ENCODE measurements at regions not wholly inside any gene's neighbourhood (a gene's known extent, or its start where the extent isn't known, plus 50 kb on each side); places are given as distances from the start of the nearest gene placed in this dataset.
"Not testable (repeated sequence)": the region's sequence is repeated elsewhere in the genome, so short reads cannot be mapped to it uniquely, and the experiment has no call there.

GRCh38 chr3:59401924-59402323, 352.1 kb upstream of the CFAP20DC start:
- no peak for DNase-seq

GRCh38 chr3:59392116-59392515, 342.3 kb upstream of the CFAP20DC start:
- DNase-seq: no peak

GRCh38 chr3:59391131-59391530, 341.3 kb upstream of the CFAP20DC start:
- DNase-seq: peak; percentile 50

GRCh38 chr3:59388555-59389270, 338.9 kb upstream of the CFAP20DC start:
- DNase-seq: no peak

GRCh38 chr3:59386165-59386564, 336.3 kb upstream of the CFAP20DC start:
- DNase-seq: no peak

GRCh38 chr3:59385547-59385946, 335.7 kb upstream of the CFAP20DC start:
- DNase-seq: no peak

GRCh38 chr3:59381282-59381681, 331.5 kb upstream of the CFAP20DC start:
- no peak for DNase-seq

GRCh38 chr3:59380146-59380545, 330.3 kb upstream of the CFAP20DC start:
- no peak for DNase-seq

GRCh38 chr3:59374818-59375211, 325.0 kb upstream of the CFAP20DC start:
- no peak for DNase-seq

GRCh38 chr3:59374091-59374817, 324.4 kb upstream of the CFAP20DC start:
- no peak for DNase-seq

GRCh38 chr3:59372346-59372745, 322.5 kb upstream of the CFAP20DC start:
- DNase-seq: no peak

GRCh38 chr3:59368900-59369675, 319.3 kb upstream of the CFAP20DC start:
- no peak for DNase-seq

- DNase-seq: no peak
Measured at GRCh38 chr3:59367150-59367549, 317.3 kb upstream of the CFAP20DC start.

- no peak for DNase-seq
Measured at GRCh38 chr3:59366218-59366617, 316.4 kb upstream of the CFAP20DC start.

GRCh38 chr3:59364496-59364895, 314.7 kb upstream of the CFAP20DC start:
- DNase-seq: no peak

- DNase-seq: not testable (repeated sequence)
Measured at GRCh38 chr3:59360312-59360711, 310.5 kb upstream of the CFAP20DC start.

- no peak for DNase-seq
Measured at GRCh38 chr3:59341459-59341858, 291.6 kb upstream of the CFAP20DC start.

GRCh38 chr3:59339818-59340217, 290.0 kb upstream of the CFAP20DC start:
- DNase-seq: no peak

GRCh38 chr3:59338934-59339333, 289.1 kb upstream of the CFAP20DC start:
- no peak for DNase-seq

GRCh38 chr3:59335338-59335737, 285.5 kb upstream of the CFAP20DC start:
- no peak for DNase-seq

GRCh38 chr3:59334585-59334984, 284.8 kb upstream of the CFAP20DC start:
- DNase-seq: no peak

GRCh38 chr3:59327376-59327808, 277.6 kb upstream of the CFAP20DC start:
- DNase-seq: no peak

GRCh38 chr3:59326246-59327024, 276.6 kb upstream of the CFAP20DC start:
- no peak for DNase-seq
